MCF 10A (cell line): ENCODE measurements at regions not wholly inside any gene's neighbourhood (a gene's known extent, or its start where the extent isn't known, plus 50 kb on each side); places are given as distances from the start of the nearest gene placed in this dataset.

ENCODE experiments used
- BruUV-seq: library from RNA; stranded (reverse); fragments of 400-500 nt; replicated peaks from 2 replicates; lab custom pipeline; 2021; lab: Mats Ljungman, UMichigan
- CTCF ChIA-PET: fragments of 300-600 bp; sonication (Branson Sonifier 250); formaldehyde crosslinking; extraction: SDS; loops from one replicate; lab custom pipeline; 2021; ENCODE audit warnings: antibody characterized with exemption, inconsistent platforms; lab: Yijun Ruan, JAX
- POLR2A ChIA-PET: fragments of 300-600, 350-650 bp; sonication (Branson Sonifier 250); formaldehyde crosslinking; extraction: SDS; loops from one replicate; lab custom pipeline; 2020; ENCODE audit warnings: antibody characterized with exemption, inconsistent platforms; lab: Yijun Ruan, JAX
- DNase-seq: peaks from one replicate; pipeline ENCODE4 v3.0.0-alpha.2; 2018; ENCODE audit not compliant: unreplicated experiment
- H3K27ac Mint-ChIP-seq: one replicate; pipeline ENCODE4 v1.8.0; 2022; ENCODE audit warnings: mild to moderate bottlenecking, low read depth, mixed read lengths; ENCODE audit not compliant: unreplicated experiment
- H3K27me3 Mint-ChIP-seq: one replicate; pipeline ENCODE4 v1.8.0; 2022; ENCODE audit warnings: mixed read lengths; ENCODE audit not compliant: insufficient read depth, unreplicated experiment
- H3K36me3 Mint-ChIP-seq: one replicate; pipeline ENCODE4 v1.8.0; 2022; ENCODE audit warnings: mild to moderate bottlenecking, moderate library complexity, mixed read lengths; ENCODE audit not compliant: insufficient read depth, unreplicated experiment
- H3K4me1 Mint-ChIP-seq: one replicate; pipeline ENCODE4 v1.8.0; 2022; ENCODE audit warnings: mixed read lengths; ENCODE audit not compliant: insufficient read depth, unreplicated experiment
- H3K4me3 Mint-ChIP-seq: one replicate; pipeline ENCODE4 v1.8.0; 2022; ENCODE audit warnings: mild to moderate bottlenecking, moderate library complexity, mixed read lengths; ENCODE audit not compliant: unreplicated experiment
- H3K9me3 Mint-ChIP-seq: one replicate; pipeline ENCODE4 v1.8.0; 2022; ENCODE audit warnings: mixed read lengths; ENCODE audit not compliant: unreplicated experiment
- intact Hi-C: fragments of 100-400 bp; cut with micrococcal nuclease; formaldehyde crosslinking; loops from 2 replicates; pipeline ENCODE4 v1.14.1; 2022
- TF ChIP-seq, protein P1 (sequence below): fragments of 200-600 bp; IDR thresholded peaks from one replicate; pipeline ENCODE4 v1.8.0; 2022; ENCODE audit warnings: antibody characterized with exemption, mild to moderate bottlenecking; ENCODE audit not compliant: unreplicated experiment

DNA sequence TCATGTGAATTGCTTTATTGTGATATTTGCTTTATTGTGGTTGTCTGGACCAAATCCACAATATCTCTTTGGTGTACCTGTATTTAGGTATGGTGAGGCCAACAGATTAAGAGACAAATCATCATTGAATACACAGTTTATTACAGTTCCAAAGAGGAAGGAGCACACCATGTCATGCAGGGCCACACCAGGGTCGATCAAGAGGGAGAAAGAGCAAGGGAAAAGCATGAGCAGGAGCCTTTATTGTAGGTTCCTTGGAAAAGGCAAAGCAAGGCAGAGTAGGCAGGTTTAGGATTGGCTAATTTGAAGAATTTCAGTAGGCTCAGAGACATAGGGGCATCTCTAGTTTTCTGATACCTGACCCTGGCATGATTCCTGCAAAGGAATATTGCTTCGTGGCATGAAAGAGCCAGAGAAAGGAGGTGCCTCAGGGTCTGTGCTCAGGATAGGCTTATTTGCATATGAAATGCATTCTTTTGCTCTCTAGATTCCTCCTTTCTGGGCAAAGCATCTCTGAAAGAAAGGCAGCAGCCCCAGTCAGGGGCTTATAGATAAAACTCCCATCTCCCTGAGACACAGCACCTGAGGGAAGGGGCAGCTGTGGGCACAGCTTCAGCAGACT, 214.2 kb upstream of the ERBB4 start:
- H3K36me3 Mint-ChIP-seq: no peaks in the 10 kb centered on the region
- peaks cover 20% of the 10 kb centered on the region for H3K9me3 Mint-ChIP-seq
- ChIA-PET CTCF (no interaction called here), POLR2A (no interaction called here)
- no peaks in the 10 kb centered on the region for H3K4me1 Mint-ChIP-seq
- no peaks in the 10 kb centered on the region for H3K27me3 Mint-ChIP-seq
- TF ChIP-seq, protein P1, sequence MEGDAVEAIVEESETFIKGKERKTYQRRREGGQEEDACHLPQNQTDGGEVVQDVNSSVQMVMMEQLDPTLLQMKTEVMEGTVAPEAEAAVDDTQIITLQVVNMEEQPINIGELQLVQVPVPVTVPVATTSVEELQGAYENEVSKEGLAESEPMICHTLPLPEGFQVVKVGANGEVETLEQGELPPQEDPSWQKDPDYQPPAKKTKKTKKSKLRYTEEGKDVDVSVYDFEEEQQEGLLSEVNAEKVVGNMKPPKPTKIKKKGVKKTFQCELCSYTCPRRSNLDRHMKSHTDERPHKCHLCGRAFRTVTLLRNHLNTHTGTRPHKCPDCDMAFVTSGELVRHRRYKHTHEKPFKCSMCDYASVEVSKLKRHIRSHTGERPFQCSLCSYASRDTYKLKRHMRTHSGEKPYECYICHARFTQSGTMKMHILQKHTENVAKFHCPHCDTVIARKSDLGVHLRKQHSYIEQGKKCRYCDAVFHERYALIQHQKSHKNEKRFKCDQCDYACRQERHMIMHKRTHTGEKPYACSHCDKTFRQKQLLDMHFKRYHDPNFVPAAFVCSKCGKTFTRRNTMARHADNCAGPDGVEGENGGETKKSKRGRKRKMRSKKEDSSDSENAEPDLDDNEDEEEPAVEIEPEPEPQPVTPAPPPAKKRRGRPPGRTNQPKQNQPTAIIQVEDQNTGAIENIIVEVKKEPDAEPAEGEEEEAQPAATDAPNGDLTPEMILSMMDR: no peak
- intact Hi-C loops: no loop called here
- no TSS peak for BruUV-seq
- H3K27ac Mint-ChIP-seq: no peak overlapping the region
- H3K4me3 Mint-ChIP-seq: no peak overlapping the region
- no peak for DNase-seq

DNA sequence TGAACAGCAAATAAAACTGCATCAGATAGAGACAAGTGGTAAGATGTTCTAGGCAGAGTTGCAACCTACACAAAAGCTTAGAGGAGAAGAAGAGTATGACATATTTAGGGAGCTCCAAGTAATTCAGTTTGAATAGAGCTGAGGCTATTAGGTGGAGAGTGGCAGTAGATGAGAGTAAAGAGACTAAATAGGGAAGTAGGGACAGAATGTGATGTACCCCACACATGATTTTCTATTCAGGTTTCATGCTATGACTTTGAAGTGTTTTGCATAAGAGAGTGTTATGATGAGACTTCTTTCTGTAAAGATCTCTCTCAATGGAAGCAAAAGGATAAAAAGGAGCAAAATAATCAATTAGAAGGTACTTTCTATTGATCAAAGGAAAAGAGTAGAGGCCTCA, 206.8 kb upstream of the ERBB4 start:
- intact Hi-C loops: no loop called here
- H3K27ac Mint-ChIP-seq: no peak overlapping the region
- CTCF ChIA-PET: interaction anchor here (0.9 kb wide), 1 partner anchor 147 kb away, joined by 4 read pairs; no protein-coding TSS in a partner anchor
- TF ChIP-seq, protein P1: no peak
- no peak overlapping the region for H3K4me3 Mint-ChIP-seq
- no peaks in the 10 kb centered on the region for H3K27me3 Mint-ChIP-seq
- H3K36me3 Mint-ChIP-seq: no peaks in the 10 kb centered on the region
- DNase-seq: no peak
- no peaks in the 10 kb centered on the region for H3K9me3 Mint-ChIP-seq
- no TSS peak for BruUV-seq
- H3K4me1 Mint-ChIP-seq: no peaks in the 10 kb centered on the region
- POLR2A ChIA-PET: no interaction called here

- Mint-ChIP-seq H3K27ac (no peak overlapping the region), H3K4me1 (no peaks in the 10 kb centered on the region), H3K4me3 (no peak overlapping the region), H3K9me3 (no peaks in the 10 kb centered on the region), H3K27me3 (no peaks in the 10 kb centered on the region), H3K36me3 (no peaks in the 10 kb centered on the region)
- TF ChIP-seq, protein P1: no peak
- DNase-seq: no peak
- intact Hi-C loops: no loop called here
- CTCF ChIA-PET: interaction anchor here (0.6 to 0.9 kb wide), 2 partner anchors 154 to 467 kb away, joined by 3 to 4 read pairs; no protein-coding TSS in a partner anchor
- BruUV-seq: no TSS peak
- POLR2A ChIA-PET: interaction anchor here (0.7 to 1.1 kb wide), 3 partner anchors 11 to 172 kb away, joined by 3 to 4 read pairs (median 3); no protein-coding TSS in a partner anchor
Measured at GRCh38 chr2:212737392-212738172, 199.0 kb upstream of the ERBB4 start.

DNA sequence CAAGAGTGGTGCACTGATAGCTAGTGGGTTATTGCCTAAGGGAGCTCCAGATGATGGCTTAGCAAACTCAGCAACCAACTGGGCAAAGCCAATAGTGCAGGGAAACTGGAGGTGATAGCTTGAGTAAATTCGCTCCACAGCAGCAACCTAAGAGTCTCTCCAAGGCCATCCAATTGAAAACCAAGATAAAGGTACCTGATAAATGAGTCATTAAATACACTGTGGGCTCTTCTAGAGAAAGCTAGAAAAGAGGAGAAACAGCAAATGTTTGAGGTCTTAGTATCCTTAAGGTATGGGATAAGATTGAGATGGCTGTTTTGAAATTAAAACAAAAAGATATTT, 197.8 kb upstream of the ERBB4 start:
- TF ChIP-seq, protein P1: no peak
- Mint-ChIP-seq H3K27ac (no peak overlapping the region), H3K4me3 (no peak overlapping the region), H3K4me1 (no peaks in the 10 kb centered on the region), H3K36me3 (no peaks in the 10 kb centered on the region), H3K9me3 (no peaks in the 10 kb centered on the region), H3K27me3 (no peaks in the 10 kb centered on the region)
- ChIA-PET CTCF (interaction anchor here (0.7 kb wide), 3 partner anchors 201 to 829 kb away, joined by 3 to 4 read pairs (median 3); no protein-coding TSS in a partner anchor), POLR2A (no interaction called here)
- DNase-seq: no peak
- intact Hi-C loops: no loop called here
- BruUV-seq: no TSS peak
